HG03439 (cell line): ENCODE measurements at regions not wholly inside any gene's neighbourhood (a gene's known extent, or its start where the extent isn't known, plus 50 kb on each side); places are given as distances from the start of the nearest gene placed in this dataset.
"Not testable (repeated sequence)": the region's sequence is repeated elsewhere in the genome, so short reads cannot be mapped to it uniquely, and the experiment has no call there.

ENCODE experiments used
- ATAC-seq: cut with Tn5 transposase; IDR thresholded peaks from one replicate; pipeline ENCODE4 v1.9.1; 2021; ENCODE audit warnings: mild to moderate bottlenecking, moderate library complexity; ENCODE audit not compliant: unreplicated experiment

- ATAC-seq, result no peak
These were observed 471.8 kb downstream of the COL12A1 start for GRCh38 chr6:74733830-74734620.

- ATAC-seq, result no peak
These were observed 473.9 kb downstream of the COL12A1 start for GRCh38 chr6:74731931-74732330.

GRCh38 chr6:74731204-74731603 lies 474.6 kb downstream of the COL12A1 start:
- ATAC-seq, result no peak

- ATAC-seq, result no peak
These were observed 484.9 kb downstream of the COL12A1 start for GRCh38 chr6:74720923-74721322.

GRCh38 chr6:74717591-74717990 lies 488.3 kb downstream of the COL12A1 start:
- ATAC-seq, result no peak

- ATAC-seq, result no peak
These were observed 490.3 kb downstream of the COL12A1 start for GRCh38 chr6:74715355-74716085.

GRCh38 chr6:74713941-74714340 lies 491.9 kb downstream of the COL12A1 start:
- no peak for ATAC-seq

GRCh38 chr6:74705451-74705850 lies 500.4 kb downstream of the COL12A1 start:
- ATAC-seq, result no peak

- ATAC-seq, result not testable (repeated sequence)
These were observed 501.3 kb downstream of the COL12A1 start for GRCh38 chr6:74704540-74704939.

- no peak for ATAC-seq
These were observed 515.5 kb downstream of the COL12A1 start for GRCh38 chr6:74690365-74690764.

GRCh38 chr6:74689601-74690000 lies 516.3 kb downstream of the COL12A1 start:
- ATAC-seq, result no peak

- no peak for ATAC-seq
These were observed 528.4 kb downstream of the COL12A1 start for GRCh38 chr6:74677463-74677862.

- ATAC-seq, result no peak
These were observed 528.9 kb downstream of the COL12A1 start for GRCh38 chr6:74676906-74677305.

GRCh38 chr6:74674377-74674776 lies 531.5 kb downstream of the COL12A1 start:
- ATAC-seq, result no peak

- no peak for ATAC-seq
These were observed 534.3 kb downstream of the COL12A1 start for GRCh38 chr6:74671558-74672025.

GRCh38 chr6:74658391-74658790 lies 547.5 kb downstream of the COL12A1 start:
- ATAC-seq, result no peak

GRCh38 chr6:74657931-74658330 lies 547.9 kb downstream of the COL12A1 start:
- no peak for ATAC-seq

GRCh38 chr6:74657011-74657410 lies 548.8 kb downstream of the COL12A1 start:
- ATAC-seq, result no peak

- ATAC-seq, result no peak
These were observed 549.4 kb downstream of the COL12A1 start for GRCh38 chr6:74656453-74656852.

- no peak for ATAC-seq
These were observed 551.6 kb downstream of the COL12A1 start for GRCh38 chr6:74654296-74654695.

GRCh38 chr6:74651948-74652842 lies 553.7 kb downstream of the COL12A1 start:
- ATAC-seq, result no peak
